GM23338 (cell line): ENCODE measurements at regions not wholly inside any gene's neighbourhood (a gene's known extent, or its start where the extent isn't known, plus 50 kb on each side); places are given as distances from the start of the nearest gene placed in this dataset.

Source experiments
- ATAC-seq: fragments of 200-7000 bp; cut with Tn5 transposase; 3 replicates; pipeline ENCODE4 v1.9.1; 2020
- DNase-seq: peaks from one replicate; pipeline ENCODE4 v3.0.0-alpha.2; 2015; ENCODE audit warnings: low spot score
- H2AFZ ChIP-seq: fragments of 200-600 bp; sonication (generic); 2 replicates; pipeline ENCODE4 v1.8.0; 2016; ENCODE audit warnings: antibody characterized with exemption, mild to moderate bottlenecking, moderate library complexity
- H3F3A ChIP-seq: fragments of 200-600 bp; sonication (generic); replicated peaks from 2 replicates; pipeline ENCODE4 v1.8.0; 2017; ENCODE audit warnings: antibody characterized with exemption, mixed run types, low read depth
- H3K27ac ChIP-seq: fragments of 200-600 bp; sonication (generic); 2 replicates; pipeline ENCODE4 v1.6.1; 2016; ENCODE audit warnings: low read depth
- H3K27me3 ChIP-seq: fragments of 200-600 bp; sonication (generic); 2 replicates; pipeline ENCODE4 v1.8.0; 2016; ENCODE audit warnings: mild to moderate bottlenecking, mixed run types, moderate library complexity; ENCODE audit not compliant: insufficient read depth
- H3K36me3 ChIP-seq: fragments of 200-600 bp; sonication (generic); 2 replicates; pipeline ENCODE4 v1.8.0; 2016; ENCODE audit warnings: mild to moderate bottlenecking; ENCODE audit not compliant: insufficient read depth
- H3K4me1 ChIP-seq: fragments of 200-600 bp; sonication (generic); 2 replicates; pipeline ENCODE4 v1.8.0; 2016; ENCODE audit warnings: mild to moderate bottlenecking, moderate library complexity; ENCODE audit not compliant: insufficient read depth
- H3K4me2 ChIP-seq: fragments of 200-600 bp; sonication (generic); 2 replicates; pipeline ENCODE4 v1.7.1; 2017; ENCODE audit warnings: mixed run types
- H3K4me3 ChIP-seq: fragments of 200-600 bp; sonication (generic); 2 replicates; pipeline ENCODE4 v1.6.1; 2016; ENCODE audit warnings: mixed run types
- H3K79me2 ChIP-seq: fragments of 200-600 bp; sonication (generic); replicated peaks from 2 replicates; pipeline ENCODE4 v1.8.0; 2017; ENCODE audit warnings: mild to moderate bottlenecking; ENCODE audit not compliant: insufficient read depth
- H3K9me2 ChIP-seq: fragments of 200-600 bp; sonication (generic); 2 replicates; pipeline ENCODE4 v1.8.0; 2017; ENCODE audit not compliant: insufficient read depth
- H4K20me1 ChIP-seq: fragments of 200-600 bp; sonication (generic); replicated peaks from 2 replicates; pipeline ENCODE4 v1.8.0; 2017; ENCODE audit warnings: mild to moderate bottlenecking; ENCODE audit not compliant: insufficient read depth
- H3K27ac Mint-ChIP-seq: 2 replicates; pipeline ENCODE4 v1.8.0; 2020; ENCODE audit warnings: inconsistent platforms, mild to moderate bottlenecking, moderate library complexity, mixed read lengths
- H3K27me3 Mint-ChIP-seq: 3 replicates; pipeline ENCODE4 v1.8.0; 2022; ENCODE audit warnings: low read depth, mild to moderate bottlenecking, moderate library complexity, mixed read lengths, inconsistent platforms; ENCODE audit not compliant: insufficient read depth, poor library complexity
- H3K36me3 Mint-ChIP-seq: 3 replicates; pipeline ENCODE4 v1.8.0; 2021; ENCODE audit warnings: low read depth, mild to moderate bottlenecking, inconsistent platforms, moderate library complexity, mixed read lengths
- H3K4me1 Mint-ChIP-seq: 3 replicates; pipeline ENCODE4 v1.8.0; 2020; ENCODE audit warnings: mild to moderate bottlenecking, inconsistent platforms, mixed read lengths
- H3K4me3 Mint-ChIP-seq: 3 replicates; pipeline ENCODE4 v1.8.0; 2021; ENCODE audit warnings: moderate library complexity, mild to moderate bottlenecking, inconsistent platforms, mixed read lengths
- H3K9me3 Mint-ChIP-seq: 3 replicates; pipeline ENCODE4 v1.8.0; 2020; ENCODE audit warnings: moderate library complexity, mild to moderate bottlenecking, inconsistent platforms, mixed read lengths
- CREB1 ChIP-seq: fragments of 250-450 bp; sonication (Bioruptor Pico); IDR thresholded peaks from 2 replicates; pipeline ENCODE4 v1.5.0; 2020; ENCODE audit warnings: low read depth, mild to moderate bottlenecking, moderate library complexity
- EZH2 ChIP-seq: fragments of 200-600 bp; sonication (generic); IDR thresholded peaks from one replicate; pipeline ENCODE4 v1.8.0; 2017; ENCODE audit warnings: antibody characterized with exemption, mild to moderate bottlenecking, low read depth; ENCODE audit not compliant: unreplicated experiment
- EZH2phosphoT487 ChIP-seq: fragments of 200-600 bp; sonication (generic); IDR thresholded peaks from one replicate; pipeline ENCODE4 v1.8.1; 2018; ENCODE audit warnings: antibody characterized with exemption; ENCODE audit not compliant: unreplicated experiment
- JUNB ChIP-seq: IDR thresholded peaks from one replicate; pipeline ENCODE4 v1.6.1; 2016; ENCODE audit warnings: antibody characterized with exemption; ENCODE audit not compliant: unreplicated experiment
- POLR2AphosphoS5 ChIP-seq: IDR thresholded peaks from 2 replicates; pipeline ENCODE4 v1.6.1; 2016; ENCODE audit warnings: antibody characterized with exemption, low read depth
- STAT1 ChIP-seq: IDR thresholded peaks from one replicate; pipeline ENCODE4 v1.6.1; 2016; ENCODE audit warnings: antibody characterized with exemption; ENCODE audit not compliant: unreplicated experiment
- ZNF331 ChIP-seq: fragments of 250-450 bp; sonication (Bioruptor Pico); IDR thresholded peaks from 2 replicates; pipeline ENCODE4 v1.5.0; 2020; ENCODE audit warnings: low read depth, mild to moderate bottlenecking, moderate library complexity
- TF ChIP-seq, protein P1 (sequence below): IDR thresholded peaks from one replicate; pipeline ENCODE4 v1.6.1; 2018; ENCODE audit warnings: antibody characterized with exemption; ENCODE audit not compliant: unreplicated experiment
- TF ChIP-seq, protein P2 (sequence below): fragments of 250-450 bp; sonication (Bioruptor Pico); IDR thresholded peaks from 2 replicates; pipeline ENCODE4 v1.5.0; 2020; ENCODE audit warnings: mild to moderate bottlenecking, moderate library complexity
- TF ChIP-seq, protein P3 (sequence below), 2 experiments: fragments of 200-600 bp in 1 of 2; sonication (generic) in 1 of 2; conservative IDR thresholded peaks; 2 replicates each; pipeline versions ENCODE4 v1.5.1 to v1.6.1; 2016 to 2017; ENCODE audit warnings: antibody characterized with exemption in 2 of 2, low read depth in 2 of 2, mild to moderate bottlenecking in 2 of 2, moderate library complexity in 1 of 2

DNA sequence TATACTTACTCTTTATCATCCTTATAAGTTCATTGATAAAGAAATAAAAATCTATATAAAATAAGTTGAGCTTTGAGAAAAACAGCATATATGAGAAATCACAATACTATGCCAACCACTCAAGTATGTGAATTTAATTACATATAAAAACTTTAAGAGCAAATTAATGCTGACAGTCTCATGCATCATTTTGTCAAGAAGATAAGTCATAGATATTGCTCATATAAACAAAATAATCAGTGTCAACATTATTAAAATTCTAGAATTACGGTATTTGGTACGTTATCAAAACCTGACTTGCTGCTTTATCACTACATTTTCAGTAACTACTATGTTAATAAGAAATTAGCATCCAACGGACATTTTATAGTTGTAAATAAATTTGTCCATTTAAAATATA, 111.2 kb downstream of the FBXO8 start:
- no peak for TF ChIP-seq STAT1
- TF ChIP-seq EZH2: no peak
- TF ChIP-seq, protein P1, sequence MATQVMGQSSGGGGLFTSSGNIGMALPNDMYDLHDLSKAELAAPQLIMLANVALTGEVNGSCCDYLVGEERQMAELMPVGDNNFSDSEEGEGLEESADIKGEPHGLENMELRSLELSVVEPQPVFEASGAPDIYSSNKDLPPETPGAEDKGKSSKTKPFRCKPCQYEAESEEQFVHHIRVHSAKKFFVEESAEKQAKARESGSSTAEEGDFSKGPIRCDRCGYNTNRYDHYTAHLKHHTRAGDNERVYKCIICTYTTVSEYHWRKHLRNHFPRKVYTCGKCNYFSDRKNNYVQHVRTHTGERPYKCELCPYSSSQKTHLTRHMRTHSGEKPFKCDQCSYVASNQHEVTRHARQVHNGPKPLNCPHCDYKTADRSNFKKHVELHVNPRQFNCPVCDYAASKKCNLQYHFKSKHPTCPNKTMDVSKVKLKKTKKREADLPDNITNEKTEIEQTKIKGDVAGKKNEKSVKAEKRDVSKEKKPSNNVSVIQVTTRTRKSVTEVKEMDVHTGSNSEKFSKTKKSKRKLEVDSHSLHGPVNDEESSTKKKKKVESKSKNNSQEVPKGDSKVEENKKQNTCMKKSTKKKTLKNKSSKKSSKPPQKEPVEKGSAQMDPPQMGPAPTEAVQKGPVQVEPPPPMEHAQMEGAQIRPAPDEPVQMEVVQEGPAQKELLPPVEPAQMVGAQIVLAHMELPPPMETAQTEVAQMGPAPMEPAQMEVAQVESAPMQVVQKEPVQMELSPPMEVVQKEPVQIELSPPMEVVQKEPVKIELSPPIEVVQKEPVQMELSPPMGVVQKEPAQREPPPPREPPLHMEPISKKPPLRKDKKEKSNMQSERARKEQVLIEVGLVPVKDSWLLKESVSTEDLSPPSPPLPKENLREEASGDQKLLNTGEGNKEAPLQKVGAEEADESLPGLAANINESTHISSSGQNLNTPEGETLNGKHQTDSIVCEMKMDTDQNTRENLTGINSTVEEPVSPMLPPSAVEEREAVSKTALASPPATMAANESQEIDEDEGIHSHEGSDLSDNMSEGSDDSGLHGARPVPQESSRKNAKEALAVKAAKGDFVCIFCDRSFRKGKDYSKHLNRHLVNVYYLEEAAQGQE: no peak
- TF ChIP-seq JUNB: no peak
- TF ChIP-seq EZH2phosphoT487: no peak
- no peak for DNase-seq
- Histone ChIP-seq H3K4me3 (no peak overlapping the region), H3K4me2 (no peak overlapping the region), H3K4me1 (no peaks in the 10 kb centered on the region), H3K79me2 (no peaks in the 10 kb centered on the region), H3K36me3 (no peaks in the 10 kb centered on the region), H3K27ac (no peak overlapping the region), H4K20me1 (no peaks in the 10 kb centered on the region), H3K27me3 (no peaks in the 10 kb centered on the region), H2AFZ (no peak overlapping the region), H3F3A (no peaks in the 10 kb centered on the region), H3K9me2 (peaks cover 4% of the 10 kb centered on the region; the same call in 1 of the 2 replicates)
- Mint-ChIP-seq H3K27me3 (no peaks in the 10 kb centered on the region), H3K4me1 (peaks cover 5% of the 10 kb centered on the region; the same call in 2 of the 3 replicates), H3K36me3 (no peaks in the 10 kb centered on the region), H3K9me3 (no peaks in the 10 kb centered on the region; the same call in 2 of the 3 replicates), H3K27ac (no peak overlapping the region), H3K4me3 (no peak overlapping the region)
- no peak for ATAC-seq

DNA sequence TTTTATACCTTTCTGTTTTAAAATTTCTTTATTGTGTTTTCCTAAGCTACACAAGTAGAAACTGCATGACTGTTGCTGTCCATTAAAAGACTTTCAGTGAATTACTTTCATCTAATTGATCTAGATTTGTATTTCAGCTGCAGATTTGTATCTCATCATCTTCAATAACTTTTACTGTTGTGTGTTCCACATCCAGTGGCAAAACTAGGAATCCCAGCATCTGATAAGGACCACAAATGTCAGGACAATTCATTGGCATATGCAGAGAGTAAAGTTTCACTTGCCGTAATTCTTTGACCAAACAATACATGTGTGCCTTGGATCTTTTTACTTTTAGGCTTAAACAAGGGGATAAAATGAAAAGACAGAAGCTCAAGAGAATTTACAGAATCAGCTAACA, 112.6 kb downstream of the FBXO8 start:
- Mint-ChIP-seq H3K4me3 (no peak overlapping the region), H3K4me1 (peaks cover 5% of the 10 kb centered on the region; the same call in 2 of the 3 replicates), H3K27me3 (no peaks in the 10 kb centered on the region), H3K36me3 (no peaks in the 10 kb centered on the region), H3K27ac (no peak overlapping the region), H3K9me3 (no peaks in the 10 kb centered on the region; the same call in 2 of the 3 replicates)
- no peaks in the 10 kb centered on the region for H3K79me2 ChIP-seq
- ATAC-seq (no peak), DNase-seq (no peak)
- H3K4me1 ChIP-seq: no peaks in the 10 kb centered on the region
- no peaks in the 10 kb centered on the region for H3K27me3 ChIP-seq
- H3K9me2 ChIP-seq: peaks cover 4% of the 10 kb centered on the region; the same call in 1 of the 2 replicates
- H3K27ac ChIP-seq: no peak overlapping the region
- H2AFZ ChIP-seq: no peak overlapping the region
- H3F3A ChIP-seq: no peaks in the 10 kb centered on the region
- no peak overlapping the region for H3K4me2 ChIP-seq
- H3K4me3 ChIP-seq: no peak overlapping the region
- H4K20me1 ChIP-seq: no peaks in the 10 kb centered on the region
- no peaks in the 10 kb centered on the region for H3K36me3 ChIP-seq
- TF ChIP-seq EZH2: no peak
- no peak for TF ChIP-seq ZNF331 (CRISPR knock-in tag)
- no peak for TF ChIP-seq CREB1
- TF ChIP-seq, protein P2, sequence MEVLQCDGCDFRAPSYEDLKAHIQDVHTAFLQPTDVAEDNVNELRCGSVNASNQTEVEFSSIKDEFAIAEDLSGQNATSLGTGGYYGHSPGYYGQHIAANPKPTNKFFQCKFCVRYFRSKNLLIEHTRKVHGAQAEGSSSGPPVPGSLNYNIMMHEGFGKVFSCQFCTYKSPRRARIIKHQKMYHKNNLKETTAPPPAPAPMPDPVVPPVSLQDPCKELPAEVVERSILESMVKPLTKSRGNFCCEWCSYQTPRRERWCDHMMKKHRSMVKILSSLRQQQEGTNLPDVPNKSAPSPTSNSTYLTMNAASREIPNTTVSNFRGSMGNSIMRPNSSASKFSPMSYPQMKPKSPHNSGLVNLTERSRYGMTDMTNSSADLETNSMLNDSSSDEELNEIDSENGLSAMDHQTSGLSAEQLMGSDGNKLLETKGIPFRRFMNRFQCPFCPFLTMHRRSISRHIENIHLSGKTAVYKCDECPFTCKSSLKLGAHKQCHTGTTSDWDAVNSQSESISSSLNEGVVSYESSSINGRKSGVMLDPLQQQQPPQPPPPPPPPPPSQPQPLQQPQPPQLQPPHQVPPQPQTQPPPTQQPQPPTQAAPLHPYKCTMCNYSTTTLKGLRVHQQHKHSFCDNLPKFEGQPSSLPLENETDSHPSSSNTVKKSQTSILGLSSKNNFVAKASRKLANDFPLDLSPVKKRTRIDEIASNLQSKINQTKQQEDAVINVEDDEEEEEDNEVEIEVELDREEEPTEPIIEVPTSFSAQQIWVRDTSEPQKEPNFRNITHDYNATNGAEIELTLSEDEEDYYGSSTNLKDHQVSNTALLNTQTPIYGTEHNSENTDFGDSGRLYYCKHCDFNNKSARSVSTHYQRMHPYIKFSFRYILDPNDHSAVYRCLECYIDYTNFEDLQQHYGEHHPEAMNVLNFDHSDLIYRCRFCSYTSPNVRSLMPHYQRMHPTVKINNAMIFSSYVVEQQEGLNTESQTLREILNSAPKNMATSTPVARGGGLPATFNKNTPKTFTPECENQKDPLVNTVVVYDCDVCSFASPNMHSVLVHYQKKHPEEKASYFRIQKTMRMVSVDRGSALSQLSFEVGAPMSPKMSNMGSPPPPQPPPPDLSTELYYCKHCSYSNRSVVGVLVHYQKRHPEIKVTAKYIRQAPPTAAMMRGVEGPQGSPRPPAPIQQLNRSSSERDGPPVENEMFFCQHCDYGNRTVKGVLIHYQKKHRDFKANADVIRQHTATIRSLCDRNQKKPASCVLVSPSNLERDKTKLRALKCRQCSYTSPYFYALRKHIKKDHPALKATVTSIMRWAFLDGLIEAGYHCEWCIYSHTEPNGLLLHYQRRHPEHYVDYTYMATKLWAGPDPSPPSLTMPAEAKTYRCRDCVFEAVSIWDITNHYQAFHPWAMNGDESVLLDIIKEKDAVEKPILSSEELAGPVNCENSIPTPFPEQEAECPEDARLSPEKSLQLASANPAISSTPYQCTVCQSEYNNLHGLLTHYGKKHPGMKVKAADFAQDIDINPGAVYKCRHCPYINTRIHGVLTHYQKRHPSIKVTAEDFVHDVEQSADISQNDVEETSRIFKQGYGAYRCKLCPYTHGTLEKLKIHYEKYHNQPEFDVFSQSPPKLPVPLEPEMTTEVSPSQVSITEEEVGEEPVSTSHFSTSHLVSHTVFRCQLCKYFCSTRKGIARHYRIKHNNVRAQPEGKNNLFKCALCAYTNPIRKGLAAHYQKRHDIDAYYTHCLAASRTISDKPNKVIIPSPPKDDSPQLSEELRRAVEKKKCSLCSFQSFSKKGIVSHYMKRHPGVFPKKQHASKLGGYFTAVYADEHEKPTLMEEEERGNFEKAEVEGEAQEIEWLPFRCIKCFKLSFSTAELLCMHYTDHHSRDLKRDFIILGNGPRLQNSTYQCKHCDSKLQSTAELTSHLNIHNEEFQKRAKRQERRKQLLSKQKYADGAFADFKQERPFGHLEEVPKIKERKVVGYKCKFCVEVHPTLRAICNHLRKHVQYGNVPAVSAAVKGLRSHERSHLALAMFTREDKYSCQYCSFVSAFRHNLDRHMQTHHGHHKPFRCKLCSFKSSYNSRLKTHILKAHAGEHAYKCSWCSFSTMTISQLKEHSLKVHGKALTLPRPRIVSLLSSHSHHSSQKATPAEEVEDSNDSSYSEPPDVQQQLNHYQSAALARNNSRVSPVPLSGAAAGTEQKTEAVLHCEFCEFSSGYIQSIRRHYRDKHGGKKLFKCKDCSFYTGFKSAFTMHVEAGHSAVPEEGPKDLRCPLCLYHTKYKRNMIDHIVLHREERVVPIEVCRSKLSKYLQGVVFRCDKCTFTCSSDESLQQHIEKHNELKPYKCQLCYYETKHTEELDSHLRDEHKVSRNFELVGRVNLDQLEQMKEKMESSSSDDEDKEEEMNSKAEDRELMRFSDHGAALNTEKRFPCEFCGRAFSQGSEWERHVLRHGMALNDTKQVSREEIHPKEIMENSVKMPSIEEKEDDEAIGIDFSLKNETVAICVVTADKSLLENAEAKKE: no peak
- no peak for TF ChIP-seq EZH2phosphoT487
- TF ChIP-seq, protein P3, sequence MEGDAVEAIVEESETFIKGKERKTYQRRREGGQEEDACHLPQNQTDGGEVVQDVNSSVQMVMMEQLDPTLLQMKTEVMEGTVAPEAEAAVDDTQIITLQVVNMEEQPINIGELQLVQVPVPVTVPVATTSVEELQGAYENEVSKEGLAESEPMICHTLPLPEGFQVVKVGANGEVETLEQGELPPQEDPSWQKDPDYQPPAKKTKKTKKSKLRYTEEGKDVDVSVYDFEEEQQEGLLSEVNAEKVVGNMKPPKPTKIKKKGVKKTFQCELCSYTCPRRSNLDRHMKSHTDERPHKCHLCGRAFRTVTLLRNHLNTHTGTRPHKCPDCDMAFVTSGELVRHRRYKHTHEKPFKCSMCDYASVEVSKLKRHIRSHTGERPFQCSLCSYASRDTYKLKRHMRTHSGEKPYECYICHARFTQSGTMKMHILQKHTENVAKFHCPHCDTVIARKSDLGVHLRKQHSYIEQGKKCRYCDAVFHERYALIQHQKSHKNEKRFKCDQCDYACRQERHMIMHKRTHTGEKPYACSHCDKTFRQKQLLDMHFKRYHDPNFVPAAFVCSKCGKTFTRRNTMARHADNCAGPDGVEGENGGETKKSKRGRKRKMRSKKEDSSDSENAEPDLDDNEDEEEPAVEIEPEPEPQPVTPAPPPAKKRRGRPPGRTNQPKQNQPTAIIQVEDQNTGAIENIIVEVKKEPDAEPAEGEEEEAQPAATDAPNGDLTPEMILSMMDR (conservative IDR thresholded peaks at IDR 0.05; ENCODE audit: low read depth in 2 of 2): no peak
- no peak for TF ChIP-seq STAT1
- no peak for TF ChIP-seq POLR2AphosphoS5
- TF ChIP-seq JUNB: no peak
